Right lobe of liver (tissue), 6 donors: ENCODE measurements at regions not wholly inside any gene's neighbourhood (a gene's known extent, or its start where the extent isn't known, plus 50 kb on each side); places are given as distances from the start of the nearest gene placed in this dataset.

Source experiments
- ATAC-seq, 4 donors: fragments of 200-7000 bp; cut with Tn5 transposase; one replicate each; pipeline ENCODE4 v1.9.1; 2020; ENCODE audit warnings: mild to moderate bottlenecking in 4 of 4, moderate library complexity in 4 of 4
- DNase-seq, 3 donors: peaks; one replicate each; pipeline ENCODE4 v3.0.0-alpha.2; 2020
- H3K27ac ChIP-seq, 3 donors: fragments of 200-600 bp; one replicate each; pipeline ENCODE4 v1.8.0; 2022
- H3K27me3 ChIP-seq, 2 donors: fragments of 200-600 bp; one replicate each; pipeline ENCODE4 v1.8.0; 2022
- H3K36me3 ChIP-seq, 4 donors: fragments of 200-600 bp; sonication (generic) in 1 of 4; one replicate each; pipeline versions ENCODE4 v1.5.1 to v1.8.0; 2017 to 2022; ENCODE audit warnings: control low read depth in 1 of 4
- H3K4me1 ChIP-seq, 4 donors: fragments of 200-600 bp; sonication (generic) in 1 of 4; one replicate each; pipeline versions ENCODE4 v1.5.1 to v1.8.0; 2017 to 2022; ENCODE audit warnings: control low read depth in 1 of 4
- H3K4me3 ChIP-seq, 3 donors: fragments of 200-600 bp; one replicate each; pipeline ENCODE4 v1.8.0; 2022
- H3K9me3 ChIP-seq, 4 donors: fragments of 200-600 bp; sonication (generic) in 1 of 4; one replicate each; pipeline versions ENCODE4 v1.5.1 to v1.8.0; 2017 to 2022; ENCODE audit warnings: control low read depth in 1 of 4
- CTCF ChIP-seq, 4 donors: fragments of 200-600 bp in 3 of 4; fragments of 450-650 bp in 1 of 4; IDR thresholded peaks; one replicate each; pipeline versions ENCODE4 v1.5.1 to v1.8.0; 2016 to 2022; ENCODE audit warnings: antibody characterized with exemption in 4 of 4, mild to moderate bottlenecking in 2 of 4
- POLR2A ChIP-seq: fragments of 450-650 bp; IDR thresholded peaks from one replicate; pipeline ENCODE4 v1.6.1; 2017; ENCODE audit warnings: antibody characterized with exemption, mild to moderate bottlenecking
- WGBS: methylation state at CpG from one replicate; pipeline ENCODE4 v1.1.6; 2018; ENCODE audit warnings: low coverage, low lambda C conversion rate; ENCODE audit not compliant: insufficient coverage; ENCODE audit errors: missing lambda C conversion rate; 5-methylcytosine and 5-hydroxymethylcytosine counted together
- intact Hi-C, 2 donors: fragments of 100-400 bp; cut with DNase I; formaldehyde crosslinking; loops; one replicate each; pipeline versions ENCODE4 v1.11.2 to v1.14.1; 2022
- donor health status: DM: no; HTN: yes; CAD: no.
- donor health status: DM: no; HTN: no; CAD: no.
- donor health status: DM: no; HTN: no; CAD: no.
- donor health status: DM: no; HTN: yes; CAD: no.
- donor health status: DM: no; HTN: yes; CAD: no.

GRCh38 chr12:90396556-90396955, 558.4 kb downstream of the CCER1 start:
- ATAC-seq (no peak), DNase-seq (no peak)
- no peak overlapping the region for H3K4me3 ChIP-seq
- H3K27me3 ChIP-seq = no peaks in the 10 kb centered on the region
- H3K4me1 ChIP-seq = no peaks in the 10 kb centered on the region
- H3K9me3 ChIP-seq = no peaks in the 10 kb centered on the region
- intact Hi-C loops = no loop called here
- 83% methylated on average over 1 of the region's 1 CpG for WGBS
- H3K27ac ChIP-seq = no peak overlapping the region
- H3K36me3 ChIP-seq = no peaks in the 10 kb centered on the region
- TF ChIP-seq CTCF (IDR thresholded peaks at IDR 0.05) = no peak
- no peak for TF ChIP-seq POLR2A

- ATAC-seq (no peak), DNase-seq (no peak)
- no peak overlapping the region for H3K4me3 ChIP-seq
- TF ChIP-seq POLR2A (no peak), CTCF (IDR thresholded peaks at IDR 0.05) (no peak)
- H3K4me1 ChIP-seq = no peaks in the 10 kb centered on the region
- no peaks in the 10 kb centered on the region for H3K36me3 ChIP-seq
- 71% methylated on average over 4 of the region's 5 CpGs for WGBS
- no peaks in the 10 kb centered on the region for H3K9me3 ChIP-seq
- intact Hi-C loops = no loop called here
- H3K27me3 ChIP-seq = no peaks in the 10 kb centered on the region
- no peak overlapping the region for H3K27ac ChIP-seq
Observed at GRCh38 chr12:90393652-90394051, 561.3 kb downstream of the CCER1 start.

GRCh38 chr12:90393089-90393488, 561.9 kb downstream of the CCER1 start:
- H3K9me3 ChIP-seq = no peaks in the 10 kb centered on the region
- ATAC-seq (no peak), DNase-seq (no peak)
- intact Hi-C loops = no loop called here
- no peak overlapping the region for H3K4me3 ChIP-seq
- 65% methylated on average over 3 of the region's 3 CpGs for WGBS
- no peaks in the 10 kb centered on the region for H3K36me3 ChIP-seq
- no peak overlapping the region for H3K27ac ChIP-seq
- no peaks in the 10 kb centered on the region for H3K27me3 ChIP-seq
- no peaks in the 10 kb centered on the region for H3K4me1 ChIP-seq
- TF ChIP-seq CTCF (IDR thresholded peaks at IDR 0.05) (no peak), POLR2A (no peak)

GRCh38 chr12:90390947-90391346, 564.0 kb downstream of the CCER1 start:
- Histone ChIP-seq H3K4me3 (no peak overlapping the region), H3K27ac (no peak overlapping the region), H3K27me3 (no peaks in the 10 kb centered on the region), H3K36me3 (no peaks in the 10 kb centered on the region), H3K9me3 (no peaks in the 10 kb centered on the region), H3K4me1 (no peaks in the 10 kb centered on the region)
- intact Hi-C loops = no loop called here
- TF ChIP-seq POLR2A = no peak
- TF ChIP-seq CTCF (IDR thresholded peaks at IDR 0.05) = no peak
- 18% methylated on average over 2 of the region's 2 CpGs for WGBS
- DNase-seq (no peak), ATAC-seq (peak in 1 of 4 donors; percentile 35)

GRCh38 chr12:90368081-90368480, 586.9 kb downstream of the CCER1 start:
- H3K4me1 ChIP-seq = no peaks in the 10 kb centered on the region
- H3K4me3 ChIP-seq = no peak overlapping the region
- no peak for ATAC-seq
- H3K9me3 ChIP-seq = no peaks in the 10 kb centered on the region
- DNase-seq = no peak
- TF ChIP-seq CTCF (IDR thresholded peaks at IDR 0.05) = no peak
- no peak for TF ChIP-seq POLR2A
- WGBS = 92% methylated on average over 1 of the region's 1 CpG
- H3K27me3 ChIP-seq = no peaks in the 10 kb centered on the region
- intact Hi-C loops = no loop called here
- no peak overlapping the region for H3K27ac ChIP-seq
- H3K36me3 ChIP-seq = no peaks in the 10 kb centered on the region
